Activated T-helper 1 cell treated with anti-CD3 and anti-CD28 coated beads, Interleukin-12 subunit alpha, Interleukin-12 subunit beta, Interleukin-2, Interleukin-4 antibody, amounts not matched to agents 30 ng/mL and 10 ng/mL and 1 ng/mL, durations not matched to agents 14 hours and 24 hours and 36 hours (primary cell): ENCODE measurements at regions not wholly inside any gene's neighbourhood (a gene's known extent, or its start where the extent isn't known, plus 50 kb on each side); places are given as distances from the start of the nearest gene placed in this dataset.

Experiments used
- DNase-seq: peaks from one replicate; pipeline ENCODE4 v3.0.0; 2021; ENCODE audit warnings: low spot score
- H3K27ac Mint-ChIP-seq: one replicate; pipeline ENCODE4 v1.8.0; 2021; ENCODE audit warnings: mild to moderate bottlenecking, mixed read lengths
- H3K27me3 Mint-ChIP-seq: one replicate; pipeline ENCODE4 v1.8.0; 2022; ENCODE audit warnings: mild to moderate bottlenecking, moderate library complexity, mixed read lengths; ENCODE audit not compliant: insufficient read depth
- H3K36me3 Mint-ChIP-seq: one replicate; pipeline ENCODE4 v1.8.0; 2021; ENCODE audit warnings: low read depth, mixed read lengths
- H3K4me1 Mint-ChIP-seq: one replicate; pipeline ENCODE4 v1.8.0; 2021; ENCODE audit warnings: low read depth, mixed read lengths
- H3K4me3 Mint-ChIP-seq: one replicate; pipeline ENCODE4 v1.8.0; 2021; ENCODE audit warnings: mild to moderate bottlenecking, moderate library complexity, mixed read lengths
- H3K9me3 Mint-ChIP-seq: one replicate; pipeline ENCODE4 v1.8.0; 2021; ENCODE audit warnings: mixed read lengths
- intact Hi-C: fragments of 100-400 bp; cut with micrococcal nuclease; formaldehyde crosslinking; loops from one replicate; pipeline ENCODE4 v1.15.1; 2024

DNA sequence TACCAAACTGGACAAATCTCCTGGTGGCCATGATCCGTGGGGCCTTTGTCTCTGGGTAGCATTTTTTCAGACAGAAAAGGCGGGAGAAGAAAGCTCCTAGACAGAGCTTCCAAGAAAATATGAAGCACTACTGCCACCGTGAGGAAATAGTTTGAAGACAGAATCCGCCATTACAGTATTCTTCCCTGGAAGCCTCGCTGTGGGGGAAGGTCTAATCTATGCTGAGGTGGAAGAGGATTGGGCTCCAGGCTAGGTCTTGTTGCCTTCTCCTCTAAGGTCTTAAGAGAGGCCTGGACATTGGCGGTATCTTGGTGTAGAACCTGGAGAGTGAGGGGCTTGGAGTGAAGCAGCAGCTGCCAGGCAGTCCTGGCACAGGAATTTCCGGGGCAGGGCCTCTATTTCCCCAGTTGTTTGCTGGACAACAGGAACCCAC is 218.9 kb downstream of the OR13H1 start:
- intact Hi-C loops: no loop called here
- DNase-seq: no peak
- Mint-ChIP-seq H3K4me1 (no peaks in the 10 kb centered on the region), H3K27me3 (no peaks in the 10 kb centered on the region), H3K27ac (no peak overlapping the region), H3K9me3 (no peaks in the 10 kb centered on the region), H3K36me3 (peaks cover 10% of the 10 kb centered on the region), H3K4me3 (no peak overlapping the region)

DNA sequence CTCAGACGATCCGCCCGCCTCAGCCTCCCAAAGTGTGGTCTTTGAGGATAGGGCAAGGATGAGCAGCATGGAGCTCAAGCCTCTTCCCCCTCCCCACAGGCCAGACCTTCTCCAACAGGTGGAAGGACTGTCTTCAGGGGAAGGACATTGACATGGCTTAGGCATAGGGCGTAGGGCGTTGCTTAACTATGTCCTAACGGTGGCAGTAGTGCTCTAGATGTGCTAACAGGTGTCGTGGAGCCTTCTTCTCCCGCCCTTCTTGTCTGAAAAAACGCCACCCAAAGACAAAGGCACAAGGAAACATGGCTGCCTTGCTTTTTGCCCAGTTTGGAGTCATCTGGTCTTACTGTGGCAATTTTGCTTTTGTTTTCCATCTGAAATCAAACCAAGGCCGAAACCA is 219.8 kb downstream of the OR13H1 start:
- Mint-ChIP-seq H3K27ac (no peak overlapping the region), H3K9me3 (no peaks in the 10 kb centered on the region), H3K4me1 (no peaks in the 10 kb centered on the region), H3K4me3 (no peak overlapping the region), H3K27me3 (no peaks in the 10 kb centered on the region), H3K36me3 (peaks cover 11% of the 10 kb centered on the region)
- no peak for DNase-seq
- intact Hi-C loops: no loop called here

- intact Hi-C loops: no loop called here
- no peaks in the 10 kb centered on the region for H3K9me3 Mint-ChIP-seq
- no peaks in the 10 kb centered on the region for H3K4me1 Mint-ChIP-seq
- no peak overlapping the region for H3K4me3 Mint-ChIP-seq
- no peak overlapping the region for H3K27ac Mint-ChIP-seq
- DNase-seq: no peak
- H3K27me3 Mint-ChIP-seq: no peaks in the 10 kb centered on the region
- peaks cover 11% of the 10 kb centered on the region for H3K36me3 Mint-ChIP-seq
These were observed 220.3 kb downstream of the OR13H1 start for GRCh38 chrX:131764216-131764615.

GRCh38 chrX:131778269-131779218 is 234.7 kb downstream of the OR13H1 start:
- peaks cover 3% of the 10 kb centered on the region for H3K36me3 Mint-ChIP-seq
- H3K4me3 Mint-ChIP-seq: no peak overlapping the region
- no peaks in the 10 kb centered on the region for H3K9me3 Mint-ChIP-seq
- no peak overlapping the region for H3K27ac Mint-ChIP-seq
- no peak for DNase-seq
- H3K4me1 Mint-ChIP-seq: no peaks in the 10 kb centered on the region
- no peaks in the 10 kb centered on the region for H3K27me3 Mint-ChIP-seq
- intact Hi-C loops: no loop called here

GRCh38 chrX:131779306-131779705 is 235.4 kb downstream of the OR13H1 start:
- Mint-ChIP-seq H3K4me3 (no peak overlapping the region), H3K9me3 (no peaks in the 10 kb centered on the region), H3K36me3 (peaks cover 7% of the 10 kb centered on the region), H3K27ac (no peak overlapping the region), H3K4me1 (no peaks in the 10 kb centered on the region), H3K27me3 (no peaks in the 10 kb centered on the region)
- intact Hi-C loops: no loop called here
- DNase-seq: no peak

- intact Hi-C loops: no loop called here
- Mint-ChIP-seq H3K27ac (no peak overlapping the region), H3K9me3 (no peaks in the 10 kb centered on the region), H3K27me3 (no peaks in the 10 kb centered on the region), H3K36me3 (peaks cover 7% of the 10 kb centered on the region), H3K4me1 (no peaks in the 10 kb centered on the region), H3K4me3 (no peak overlapping the region)
- no peak for DNase-seq
These were observed 235.9 kb downstream of the OR13H1 start for GRCh38 chrX:131779741-131780140.

DNA sequence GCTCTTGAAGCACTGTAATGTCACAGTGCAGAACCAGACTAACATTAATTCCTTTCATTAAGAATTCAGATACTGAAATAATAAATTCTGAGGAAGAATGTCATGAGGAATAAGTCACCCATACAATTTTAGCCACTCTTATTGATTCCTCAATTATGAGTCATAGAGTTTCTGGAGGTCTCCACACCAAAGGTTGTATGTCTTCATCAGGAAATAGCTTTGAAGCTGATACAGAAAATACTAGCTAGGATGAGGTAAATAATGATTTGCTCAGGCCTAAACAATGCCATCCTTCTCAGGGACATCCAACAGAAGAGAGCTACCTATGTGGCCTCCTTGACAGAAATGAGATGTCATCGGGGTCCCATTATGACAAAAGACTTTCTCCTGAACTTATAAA is 238.8 kb downstream of the OR13H1 start:
- Mint-ChIP-seq H3K4me3 (no peak overlapping the region), H3K4me1 (no peaks in the 10 kb centered on the region), H3K36me3 (peaks cover 11% of the 10 kb centered on the region), H3K9me3 (no peaks in the 10 kb centered on the region), H3K27ac (no peak overlapping the region), H3K27me3 (no peaks in the 10 kb centered on the region)
- DNase-seq: no peak
- intact Hi-C loops: no loop called here

- H3K27ac Mint-ChIP-seq: no peak overlapping the region
- H3K27me3 Mint-ChIP-seq: no peaks in the 10 kb centered on the region
- no peak overlapping the region for H3K4me3 Mint-ChIP-seq
- no peak for DNase-seq
- no peaks in the 10 kb centered on the region for H3K9me3 Mint-ChIP-seq
- H3K36me3 Mint-ChIP-seq: peaks cover 11% of the 10 kb centered on the region
- H3K4me1 Mint-ChIP-seq: no peaks in the 10 kb centered on the region
- intact Hi-C loops: no loop called here
These were observed 239.4 kb upstream of the STK26 start for GRCh38 chrX:131783555-131784308.

DNA sequence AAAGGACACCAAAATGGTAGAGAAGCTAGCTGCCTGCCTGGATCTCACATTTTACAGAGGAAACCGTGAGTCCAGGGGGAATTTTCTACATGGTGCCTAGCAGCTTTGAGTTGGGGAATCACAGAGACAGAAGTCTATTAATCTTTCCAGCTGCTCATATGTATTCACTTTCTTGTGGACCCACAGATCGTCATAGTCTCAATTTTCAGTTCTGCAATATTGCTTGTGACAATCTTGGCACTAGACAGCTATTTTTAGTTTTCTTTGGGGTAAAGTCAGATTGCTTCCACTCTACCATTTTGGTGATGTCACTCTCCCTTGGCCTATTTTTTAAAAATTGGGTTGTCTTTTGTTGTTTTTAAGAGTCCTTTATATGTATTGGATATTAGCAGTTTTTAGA is 233.4 kb upstream of the STK26 start:
- Mint-ChIP-seq H3K4me1 (no peaks in the 10 kb centered on the region), H3K9me3 (no peaks in the 10 kb centered on the region), H3K4me3 (no peak overlapping the region), H3K27ac (no peak overlapping the region), H3K36me3 (peaks cover 24% of the 10 kb centered on the region), H3K27me3 (no peaks in the 10 kb centered on the region)
- intact Hi-C loops: no loop called here
- no peak for DNase-seq

- Mint-ChIP-seq H3K36me3 (peaks cover 22% of the 10 kb centered on the region), H3K27ac (no peak overlapping the region), H3K9me3 (no peaks in the 10 kb centered on the region), H3K27me3 (no peaks in the 10 kb centered on the region), H3K4me1 (no peaks in the 10 kb centered on the region), H3K4me3 (no peak overlapping the region)
- no peak for DNase-seq
- intact Hi-C loops: no loop called here
These were observed 231.3 kb upstream of the STK26 start for GRCh38 chrX:131791608-131792355.

DNA sequence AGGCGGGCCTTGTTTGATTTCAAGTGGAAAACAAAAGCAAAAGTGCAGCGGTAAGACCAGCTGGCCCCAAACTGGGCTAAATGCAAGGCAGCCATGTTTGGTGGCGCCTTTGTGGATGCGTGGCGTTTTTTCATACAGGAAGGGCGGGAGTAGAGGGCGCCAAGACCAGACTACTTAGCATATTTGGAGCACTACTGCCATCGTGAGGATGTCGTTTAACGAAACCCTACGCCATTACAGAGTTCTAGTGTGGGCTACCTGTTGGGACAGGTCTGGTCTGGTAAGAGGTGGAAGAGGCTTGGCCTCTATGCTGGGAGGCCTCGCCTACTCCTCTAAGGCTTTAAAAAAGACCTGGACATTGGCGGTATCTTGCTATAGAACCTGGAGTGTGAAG is 230.7 kb upstream of the STK26 start:
- intact Hi-C loops: no loop called here
- Mint-ChIP-seq H3K4me3 (no peak overlapping the region), H3K36me3 (peaks cover 22% of the 10 kb centered on the region), H3K27ac (no peak overlapping the region), H3K27me3 (no peaks in the 10 kb centered on the region), H3K9me3 (no peaks in the 10 kb centered on the region), H3K4me1 (no peaks in the 10 kb centered on the region)
- no peak for DNase-seq

- no peak overlapping the region for H3K4me3 Mint-ChIP-seq
- no peaks in the 10 kb centered on the region for H3K4me1 Mint-ChIP-seq
- peaks cover 20% of the 10 kb centered on the region for H3K36me3 Mint-ChIP-seq
- H3K27me3 Mint-ChIP-seq: no peaks in the 10 kb centered on the region
- H3K27ac Mint-ChIP-seq: no peak overlapping the region
- no peak for DNase-seq
- intact Hi-C loops: no loop called here
- no peaks in the 10 kb centered on the region for H3K9me3 Mint-ChIP-seq
These were observed 230.2 kb upstream of the STK26 start for GRCh38 chrX:131792789-131793462.
